Testis (tissue), 2 donors: ENCODE measurements at regions not wholly inside any gene's neighbourhood (a gene's known extent, or its start where the extent isn't known, plus 50 kb on each side); places are given as distances from the start of the nearest gene placed in this dataset.

Experiments
- CTCF ChIP-seq, 3 experiments: fragments of 450-650 bp in 2 of 3; fragments of 200-600 bp in 1 of 3; sonication (generic) in 1 of 3; IDR thresholded peaks; one replicate each; pipeline ENCODE4 v1.5.1; 2016 to 2019; ENCODE audit warnings: antibody characterized with exemption in 3 of 3, mild to moderate bottlenecking in 2 of 3, moderate library complexity in 1 of 3
- POLR2A ChIP-seq: fragments of 450-650 bp; IDR thresholded peaks from one replicate; pipeline ENCODE4 v1.6.1; 2017; ENCODE audit warnings: antibody characterized with exemption, mild to moderate bottlenecking, moderate library complexity

GRCh38 chr20:60220706-60221105, 262.5 kb downstream of the CDH26 start:
- TF ChIP-seq CTCF (IDR thresholded peaks at IDR 0.05) (no peak), POLR2A (no peak)
